NCI-H2171 (cell line): ENCODE measurements at regions not wholly inside any gene's neighbourhood (a gene's known extent, or its start where the extent isn't known, plus 50 kb on each side); places are given as distances from the start of the nearest gene placed in this dataset.
"Not testable (repeated sequence)": the region's sequence is repeated elsewhere in the genome, so short reads cannot be mapped to it uniquely, and the experiment has no call there.

Experiments used
- DNase-seq: peaks from one replicate; lab custom pipeline; 2025; lab: John Stamatoyannopoulos, UW

DNA sequence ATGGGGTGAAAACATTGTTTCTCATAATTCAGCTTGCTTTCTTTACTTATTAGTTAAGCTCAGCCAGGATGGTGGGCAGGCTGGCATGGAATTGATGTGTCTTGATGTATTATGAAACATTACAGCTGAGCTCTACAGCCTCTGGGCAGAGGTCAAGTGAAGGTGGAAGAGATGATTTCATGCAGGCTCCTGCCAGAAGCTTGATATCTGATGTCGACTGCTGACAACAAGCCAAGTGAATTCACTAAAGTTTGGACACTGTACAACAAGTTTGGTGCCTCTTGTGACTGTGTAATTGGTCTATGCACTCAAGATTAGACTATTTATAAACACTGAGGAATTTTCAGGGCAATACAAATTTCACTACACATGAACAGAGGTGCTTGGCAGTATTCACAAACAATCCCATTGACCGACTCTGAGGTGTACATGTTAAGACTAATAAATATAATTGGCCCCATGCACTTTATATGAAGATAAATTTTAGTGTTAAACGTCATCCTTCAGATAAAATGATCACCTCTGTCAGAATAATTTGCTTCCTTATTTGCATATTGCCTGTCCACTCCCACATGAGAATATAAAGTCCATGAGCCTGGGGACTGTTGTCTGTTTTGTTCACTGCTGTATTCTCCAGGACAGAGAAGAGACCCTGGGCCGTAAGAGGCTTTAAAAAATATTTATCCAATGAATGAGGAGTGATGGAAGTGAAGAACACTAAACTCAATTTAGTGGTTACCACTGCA lies 612.2 kb downstream of the IQCM start:
- no peak for DNase-seq

DNA sequence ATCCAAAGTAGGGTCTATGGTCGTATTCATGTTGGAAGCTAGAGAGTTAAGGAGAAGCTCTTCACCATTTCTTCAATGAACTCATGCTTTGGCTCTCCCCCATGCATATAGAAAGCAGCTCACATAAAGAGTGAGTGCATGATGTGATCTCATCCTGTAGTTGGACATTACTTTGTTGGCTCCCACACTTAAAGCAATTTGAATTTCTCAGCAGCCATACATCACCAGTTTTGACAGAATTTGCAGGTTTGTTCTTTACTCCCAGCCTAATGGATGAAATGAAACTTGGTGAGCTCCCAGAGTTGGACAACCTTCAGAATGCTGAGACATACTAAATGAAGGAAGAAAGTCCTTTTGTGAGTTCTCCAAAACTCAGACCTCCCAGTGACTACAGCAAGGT lies 613.5 kb downstream of the IQCM start:
- DNase-seq, result no peak

GRCh38 chr4:149199594-149199993 lies 616.0 kb downstream of the IQCM start:
- no peak for DNase-seq

GRCh38 chr4:149194061-149194460 lies 621.6 kb downstream of the IQCM start:
- DNase-seq, result no peak

DNA sequence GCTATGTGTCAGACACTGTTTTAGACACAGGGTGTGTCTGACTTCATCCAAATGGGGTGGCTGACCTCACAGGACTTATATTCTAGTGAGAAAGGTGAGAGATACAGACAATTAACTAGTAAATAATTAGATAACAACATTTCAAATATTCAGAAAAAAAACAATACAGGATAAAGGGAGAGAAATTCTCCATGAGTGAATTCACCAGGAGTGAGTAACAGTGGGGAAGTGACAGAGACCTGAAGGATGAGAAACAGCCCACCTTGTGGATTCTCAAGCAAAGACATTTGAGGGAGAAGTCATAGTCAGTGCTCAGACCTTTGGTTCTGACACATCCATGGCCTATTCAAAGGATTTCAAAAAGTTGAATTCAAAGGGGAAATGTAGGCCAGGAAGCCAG lies 627.9 kb downstream of the IQCM start:
- no peak for DNase-seq

GRCh38 chr4:149183638-149184037 lies 632.0 kb downstream of the IQCM start:
- DNase-seq, result no peak

GRCh38 chr4:149181459-149181858 lies 634.2 kb downstream of the IQCM start:
- not testable (repeated sequence) for DNase-seq

DNA sequence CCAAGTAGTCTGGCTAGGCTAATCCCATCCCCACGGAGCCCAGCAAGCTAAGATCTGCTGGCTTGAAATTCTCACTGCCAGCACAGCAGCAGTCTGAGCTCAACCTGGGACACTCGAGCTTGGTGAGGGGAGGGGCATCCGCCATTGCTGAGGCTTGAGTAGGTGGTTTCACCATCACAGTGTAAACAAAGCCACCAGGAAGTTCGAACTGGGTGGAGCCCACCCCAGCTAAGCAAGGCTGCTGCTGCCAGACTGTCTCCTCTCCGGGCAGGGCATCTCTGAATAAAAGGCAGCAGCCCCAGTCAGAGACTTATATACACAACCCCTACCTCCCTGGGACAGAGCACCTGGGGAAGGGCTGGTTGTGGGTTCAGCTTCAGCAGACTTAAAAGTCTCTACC lies 639.6 kb downstream of the IQCM start:
- no peak for DNase-seq

DNA sequence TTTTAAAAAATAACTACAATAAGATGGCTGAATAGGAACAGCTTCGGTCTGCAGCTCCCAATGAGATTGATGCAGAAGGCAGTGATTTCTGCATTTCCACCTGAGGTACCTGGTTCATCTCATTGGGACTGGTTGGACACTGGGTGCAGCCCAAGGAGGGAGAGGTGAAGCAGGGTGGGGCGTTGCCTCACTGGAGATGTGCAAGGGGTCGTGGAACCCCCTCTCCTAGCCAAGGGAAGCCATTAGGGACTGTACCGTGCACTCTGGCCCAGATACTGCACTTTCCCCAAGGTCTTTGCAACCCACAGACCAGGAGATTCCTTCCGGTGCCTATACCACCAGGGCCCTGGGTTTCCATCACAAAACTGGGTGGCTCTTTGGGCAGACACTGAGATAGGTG lies 640.1 kb downstream of the IQCM start:
- no peak for DNase-seq

DNA sequence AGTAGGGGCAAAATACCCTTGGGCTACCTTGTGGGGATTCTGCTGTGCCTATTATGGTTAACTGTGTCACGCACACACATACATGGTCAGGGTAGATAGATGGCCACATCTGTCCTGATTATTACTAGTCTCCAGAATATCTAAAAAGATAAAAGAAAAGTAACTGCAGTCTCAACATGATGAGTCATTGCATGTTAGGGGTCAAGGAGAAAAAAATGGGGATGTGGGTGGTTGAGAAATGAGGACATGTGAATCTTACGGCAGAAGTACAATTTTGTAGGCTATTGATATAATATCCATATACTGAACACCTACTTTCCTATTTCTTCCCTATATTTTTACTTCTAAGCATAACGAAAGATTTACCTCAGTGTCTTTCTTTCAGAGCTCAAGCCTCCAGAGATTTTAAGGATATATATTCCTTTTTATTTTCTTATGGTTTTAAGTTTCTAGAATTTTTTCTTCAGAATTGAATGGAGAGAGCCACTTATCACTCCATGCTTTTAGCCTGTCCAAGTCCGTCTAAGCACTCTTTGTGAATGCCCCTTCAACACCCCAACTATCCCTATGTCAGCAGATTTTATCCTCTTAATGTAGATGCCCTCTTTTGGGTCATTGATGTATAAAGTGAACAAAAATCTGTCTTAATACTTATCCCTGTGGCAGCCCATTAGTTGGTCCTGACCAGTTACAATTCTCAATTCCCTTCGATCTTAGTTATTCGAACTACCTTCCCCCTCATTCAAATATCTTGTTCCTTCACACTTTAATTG lies 642.2 kb downstream of the IQCM start:
- DNase-seq, result no peak

DNA sequence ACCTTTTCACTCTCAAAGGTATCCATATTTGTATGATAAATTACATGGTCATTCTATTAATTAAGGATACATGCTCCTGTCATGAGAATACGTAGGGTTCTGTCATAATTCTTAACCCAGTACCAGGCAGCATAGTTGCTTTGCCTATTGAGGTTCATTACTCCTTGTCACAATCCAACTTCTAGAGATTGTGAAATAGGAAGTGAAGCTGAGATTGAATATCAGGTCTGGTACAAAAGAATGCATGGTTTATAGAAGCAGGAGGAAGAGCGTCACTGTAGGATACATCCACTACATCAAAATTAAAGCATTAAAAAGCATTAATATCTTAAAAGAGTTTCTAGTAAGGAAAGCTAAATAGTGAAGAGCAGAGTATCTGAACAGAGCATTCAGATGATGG lies 647.0 kb downstream of the IQCM start:
- DNase-seq, result no peak

GRCh38 chr4:149166876-149167275 lies 648.8 kb downstream of the IQCM start:
- DNase-seq, result no peak

DNA sequence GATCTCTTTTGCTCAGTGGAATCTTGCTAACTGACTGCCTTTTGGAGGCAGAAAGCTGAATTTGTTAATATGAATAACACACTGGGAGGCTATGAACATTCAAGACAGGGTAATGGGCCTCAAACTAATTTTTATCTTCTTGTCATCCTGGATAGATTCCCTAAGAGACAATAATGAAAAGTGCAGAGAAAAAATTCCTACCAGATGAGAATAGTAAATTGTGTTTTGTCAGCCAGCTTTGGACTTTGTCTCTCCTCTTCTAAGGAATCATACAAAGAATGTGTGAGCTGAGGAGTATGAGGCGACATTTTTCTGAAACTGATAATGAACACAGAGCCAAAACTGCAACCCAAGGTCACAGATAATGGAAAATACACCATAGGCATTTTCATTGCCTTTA lies 649.3 kb downstream of the IQCM start:
- no peak for DNase-seq

DNA sequence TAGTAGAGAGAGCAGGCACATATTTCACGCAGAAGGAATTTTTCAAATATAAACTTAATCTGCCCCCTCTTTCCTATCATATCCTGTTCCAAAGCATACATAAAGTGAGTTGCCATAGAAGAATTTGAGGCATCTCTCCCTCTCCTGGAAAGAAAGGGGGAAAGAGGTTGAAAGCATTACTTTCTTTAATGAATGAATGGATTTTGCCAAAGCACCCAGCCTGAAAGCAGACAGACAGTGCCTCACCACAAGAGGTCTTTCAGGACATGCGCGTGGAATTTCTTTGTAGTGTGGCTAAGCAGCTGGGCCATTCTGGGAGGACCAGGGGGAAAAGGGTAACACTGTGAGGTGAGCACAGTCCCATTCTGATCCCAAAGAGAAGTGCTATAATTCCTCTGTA lies 651.4 kb downstream of the IQCM start:
- no peak for DNase-seq

DNA sequence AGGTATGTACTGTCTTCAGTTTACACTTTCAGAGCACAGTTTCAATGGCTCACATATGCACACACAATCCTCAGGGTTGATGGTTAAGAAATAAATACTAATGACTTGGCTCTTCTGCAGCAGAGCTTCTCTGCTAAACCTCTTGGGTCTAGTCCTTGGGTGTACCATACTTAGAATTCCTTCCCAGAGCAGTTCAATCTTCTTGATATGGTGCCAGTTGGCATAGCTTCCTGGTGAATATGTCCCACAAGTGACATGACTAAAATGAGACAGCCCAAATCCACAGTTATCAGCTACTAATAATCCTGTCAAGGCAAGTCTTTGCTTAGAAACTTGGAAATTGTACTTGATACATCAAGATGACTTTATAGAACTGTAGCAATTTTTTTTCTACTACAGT lies 654.4 kb downstream of the IQCM start:
- no peak for DNase-seq

GRCh38 chr4:149160370-149160769 lies 655.3 kb downstream of the IQCM start:
- DNase-seq, result no peak

- DNase-seq, result no peak
Measured at GRCh38 chr4:149158817-149159216, 656.8 kb downstream of the IQCM start.

- no peak for DNase-seq
Measured at GRCh38 chr4:149145803-149146202, 669.8 kb downstream of the IQCM start.

DNA sequence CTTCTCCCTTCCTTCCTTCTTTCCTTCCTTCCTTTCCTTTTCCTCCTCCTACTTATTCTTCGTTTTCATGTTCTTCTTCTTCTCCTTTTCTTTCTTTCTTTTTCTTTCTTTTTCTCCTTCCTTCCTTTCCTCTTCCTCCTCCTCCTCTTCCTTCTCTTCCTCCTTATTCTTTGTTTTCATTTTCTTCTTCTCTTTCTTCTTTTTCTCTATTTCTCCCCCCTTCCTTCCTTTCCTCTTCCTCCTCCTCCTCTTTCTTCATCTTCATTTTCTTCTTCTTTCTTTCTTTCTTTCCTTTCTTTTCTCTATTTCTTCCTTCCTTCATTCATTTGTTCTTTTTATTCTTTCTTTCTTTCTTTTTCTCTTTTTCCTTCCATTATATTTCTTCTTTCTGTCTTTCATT lies 671.6 kb downstream of the IQCM start:
- DNase-seq, result no peak

DNA sequence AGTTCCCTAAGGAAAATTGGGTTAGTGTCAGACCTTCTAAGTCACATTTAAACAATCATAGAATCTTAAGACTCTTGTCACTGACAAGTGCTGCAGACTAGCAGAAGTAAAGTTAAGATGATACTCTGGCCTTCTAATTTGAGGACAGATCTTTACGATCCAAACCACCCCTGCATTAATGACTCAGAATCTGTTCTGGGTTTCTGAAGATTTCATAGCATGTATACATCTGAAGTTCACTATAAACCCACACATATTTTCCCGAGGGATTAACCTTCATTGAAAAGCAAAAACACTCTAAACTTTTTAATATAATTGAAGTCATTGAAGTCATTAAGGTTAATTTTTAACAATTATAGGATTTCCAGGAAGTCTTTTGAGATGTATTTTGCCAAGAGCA lies 674.3 kb downstream of the IQCM start:
- no peak for DNase-seq

- no peak for DNase-seq
Measured at GRCh38 chr4:149140841-149141240, 674.8 kb downstream of the IQCM start.

GRCh38 chr4:149136951-149137620 lies 678.6 kb downstream of the IQCM start:
- no peak for DNase-seq

DNA sequence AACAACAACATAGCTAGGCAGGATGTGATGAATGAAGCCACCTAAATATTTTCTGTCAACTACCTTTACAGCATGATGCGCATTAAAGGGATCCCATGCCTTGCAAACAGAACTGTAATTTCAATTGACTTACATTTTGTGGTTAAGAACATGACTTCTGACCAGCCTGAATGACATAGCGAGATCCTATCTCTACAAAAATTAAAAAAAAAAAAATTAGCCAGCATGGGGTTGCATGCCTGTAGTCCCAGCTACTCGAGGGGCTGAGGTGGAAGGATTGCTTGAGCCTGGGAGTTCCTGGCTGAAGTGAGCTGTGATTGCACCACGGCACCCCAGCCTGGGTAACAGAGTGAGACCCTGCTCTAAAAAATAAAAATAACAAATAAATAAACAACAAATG lies 680.6 kb downstream of the IQCM start:
- DNase-seq, result no peak
